Fibroblast of the aortic adventitia (primary cell): ENCODE measurements at regions not wholly inside any gene's neighbourhood (a gene's known extent, or its start where the extent isn't known, plus 50 kb on each side); places are given as distances from the start of the nearest gene placed in this dataset.

ENCODE experiments used
- DNase-seq: peaks from one replicate; pipeline ENCODE4 v3.0.0-alpha.2; 2010; ENCODE audit warnings: low read depth
- H3K4me3 ChIP-seq: 2 replicates; pipeline ENCODE4 v1.5.1; 2011; ENCODE audit warnings: low read depth, mild to moderate bottlenecking, control low read depth, low read length, moderate library complexity
- TF ChIP-seq, protein P1 (sequence below): IDR thresholded peaks from 2 replicates; pipeline ENCODE4 v1.5.1; 2011; ENCODE audit warnings: mild to moderate bottlenecking, low read length, control low read depth, inconsistent platforms; ENCODE audit not compliant: insufficient read depth

DNA sequence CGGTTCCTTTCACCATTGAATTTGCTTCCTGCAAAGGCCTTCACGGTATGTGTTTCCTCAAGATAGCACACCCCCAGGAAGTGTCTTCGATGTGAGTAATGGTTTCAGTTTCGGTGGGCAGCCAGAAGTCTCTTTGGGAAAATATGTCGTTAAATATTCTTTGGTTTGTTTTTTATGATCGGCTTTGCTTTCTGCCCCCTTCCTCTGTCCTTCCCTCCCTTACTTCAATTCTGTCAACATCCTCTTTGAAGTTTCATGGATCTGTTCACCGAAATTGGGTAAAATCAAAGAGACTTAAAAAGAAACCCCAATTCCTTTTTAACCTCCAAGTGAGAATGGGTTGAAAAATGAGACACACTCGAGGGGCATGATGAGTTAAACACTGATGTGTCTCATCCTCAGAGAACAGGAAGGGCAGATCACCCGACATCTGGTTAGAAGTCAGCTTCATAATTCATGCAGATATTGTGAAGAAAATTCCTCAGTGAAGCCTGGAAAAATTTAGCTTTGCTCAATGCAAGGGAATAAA, 170.8 kb upstream of the HABP2 start:
- H3K4me3 ChIP-seq: no peak overlapping the region
- DNase-seq: peak; percentile 48

DNA sequence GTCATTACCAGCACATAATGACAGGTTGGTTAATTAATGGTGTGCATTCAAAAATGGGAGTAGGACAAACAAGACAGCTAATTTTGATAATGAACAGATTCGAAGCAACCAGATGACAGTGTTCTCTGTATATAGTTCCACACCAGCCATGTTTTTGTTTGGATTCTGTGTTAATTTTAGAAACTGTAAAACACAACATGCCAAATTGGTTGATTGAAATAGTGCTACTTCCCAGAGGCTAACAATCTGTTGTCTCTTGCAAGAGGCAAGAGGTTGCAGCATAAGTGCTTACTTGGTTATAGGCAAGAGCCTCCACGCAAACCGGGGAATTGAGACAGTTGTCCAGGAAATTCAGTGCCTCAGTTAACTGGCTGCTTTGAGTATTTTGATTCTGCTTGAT, 170.2 kb upstream of the HABP2 start:
- H3K4me3 ChIP-seq: no peak overlapping the region
- no peak for DNase-seq
- TF ChIP-seq, protein P1, sequence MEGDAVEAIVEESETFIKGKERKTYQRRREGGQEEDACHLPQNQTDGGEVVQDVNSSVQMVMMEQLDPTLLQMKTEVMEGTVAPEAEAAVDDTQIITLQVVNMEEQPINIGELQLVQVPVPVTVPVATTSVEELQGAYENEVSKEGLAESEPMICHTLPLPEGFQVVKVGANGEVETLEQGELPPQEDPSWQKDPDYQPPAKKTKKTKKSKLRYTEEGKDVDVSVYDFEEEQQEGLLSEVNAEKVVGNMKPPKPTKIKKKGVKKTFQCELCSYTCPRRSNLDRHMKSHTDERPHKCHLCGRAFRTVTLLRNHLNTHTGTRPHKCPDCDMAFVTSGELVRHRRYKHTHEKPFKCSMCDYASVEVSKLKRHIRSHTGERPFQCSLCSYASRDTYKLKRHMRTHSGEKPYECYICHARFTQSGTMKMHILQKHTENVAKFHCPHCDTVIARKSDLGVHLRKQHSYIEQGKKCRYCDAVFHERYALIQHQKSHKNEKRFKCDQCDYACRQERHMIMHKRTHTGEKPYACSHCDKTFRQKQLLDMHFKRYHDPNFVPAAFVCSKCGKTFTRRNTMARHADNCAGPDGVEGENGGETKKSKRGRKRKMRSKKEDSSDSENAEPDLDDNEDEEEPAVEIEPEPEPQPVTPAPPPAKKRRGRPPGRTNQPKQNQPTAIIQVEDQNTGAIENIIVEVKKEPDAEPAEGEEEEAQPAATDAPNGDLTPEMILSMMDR: no peak

More for the DNA sequence above, 170.8 kb upstream of the HABP2 start:
- TF ChIP-seq, protein P1: no peak

DNA sequence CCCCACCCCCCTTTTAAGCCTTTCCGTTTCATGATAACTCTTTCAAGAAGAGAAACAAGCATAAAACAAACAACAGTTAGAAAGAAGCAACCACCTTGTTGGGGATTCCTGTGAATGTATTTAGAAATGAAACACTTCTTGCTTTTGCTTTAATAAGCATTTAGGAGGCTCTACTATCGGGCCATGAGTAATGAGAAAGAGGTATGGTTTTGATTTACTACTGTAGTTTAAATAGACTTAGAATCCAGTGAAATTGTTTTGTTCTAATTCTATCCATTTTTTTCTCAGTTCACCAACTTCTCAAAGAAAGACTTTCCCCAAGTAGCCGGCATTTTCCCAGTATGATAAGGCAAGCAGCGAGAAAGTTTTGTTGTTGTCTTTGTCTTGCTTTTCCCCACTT, 168.7 kb upstream of the HABP2 start:
- peak; percentile 6 for DNase-seq
- TF ChIP-seq, protein P1: no peak
- H3K4me3 ChIP-seq: no peak overlapping the region

DNA sequence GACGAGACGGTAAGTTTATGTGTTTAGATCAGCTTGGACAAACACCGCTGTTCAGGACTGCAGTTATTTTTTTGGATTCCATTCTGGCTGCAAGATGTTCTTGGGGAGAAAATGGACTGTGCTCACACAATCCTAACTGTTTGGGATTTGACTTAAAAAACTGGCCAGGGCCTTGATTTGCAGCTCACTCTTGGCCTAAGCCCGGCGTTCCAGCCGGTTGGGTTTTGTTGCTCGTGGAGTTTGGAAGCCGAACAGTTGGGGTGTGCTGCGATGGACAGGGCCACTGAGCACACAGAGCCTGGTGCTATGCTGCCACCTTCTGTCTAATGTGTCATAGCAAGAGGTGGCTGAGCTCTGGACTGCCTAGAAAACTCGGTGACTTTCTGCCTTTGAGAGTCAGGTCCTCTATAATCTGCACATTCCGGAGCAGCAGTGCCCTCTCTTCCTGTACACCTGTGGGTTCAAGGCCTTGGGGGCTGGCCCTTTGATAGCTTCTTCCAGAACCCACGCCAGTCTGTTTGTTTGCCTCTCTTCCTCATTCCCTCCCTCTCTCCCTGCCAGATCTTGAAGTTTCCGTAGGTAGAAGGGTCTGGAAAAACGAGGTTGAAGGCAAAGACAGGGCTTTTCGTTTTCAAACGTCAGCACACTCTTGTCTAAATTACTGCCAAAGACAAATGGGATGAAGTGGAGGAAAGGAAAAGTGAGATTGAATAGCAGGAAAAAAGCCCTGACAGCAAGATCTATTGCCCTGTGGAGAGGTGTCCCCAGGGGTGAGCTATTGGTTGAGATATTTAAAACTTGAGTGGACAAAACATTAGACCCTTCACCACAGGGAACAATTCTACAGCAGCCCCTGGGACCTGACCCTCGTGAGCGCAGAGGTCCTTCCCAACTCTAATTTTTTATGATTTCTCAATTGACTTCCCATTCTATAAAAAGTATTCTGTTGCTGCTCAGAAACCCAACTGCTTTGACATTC, 167.5 kb upstream of the HABP2 start:
- peak overlapping the region; percentile 40 for H3K4me3 ChIP-seq
- DNase-seq: peak; percentile 94
- TF ChIP-seq, protein P1: peak; percentile 87

DNA sequence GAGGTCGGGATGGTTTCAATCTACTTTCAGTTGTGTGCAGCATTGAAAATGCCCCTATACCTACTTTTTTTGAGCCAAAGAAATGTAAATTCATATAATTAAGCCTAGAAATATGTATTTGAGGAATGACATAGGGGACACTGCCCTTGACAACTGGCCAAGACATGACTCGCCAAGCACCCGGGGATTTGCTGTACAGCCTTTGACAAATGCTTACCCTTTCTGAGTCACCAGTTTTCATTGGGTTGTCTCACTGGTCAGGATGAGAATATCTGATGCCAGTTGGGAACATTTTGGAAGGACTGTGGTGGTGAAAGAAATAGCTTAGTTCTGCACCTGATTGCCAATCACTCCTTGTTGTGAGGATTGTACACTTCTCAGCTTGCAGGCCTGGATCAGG, 166.8 kb upstream of the HABP2 start:
- peak overlapping the region; percentile 32 for H3K4me3 ChIP-seq
- TF ChIP-seq, protein P1: no peak
- peak; percentile 34 for DNase-seq

DNA sequence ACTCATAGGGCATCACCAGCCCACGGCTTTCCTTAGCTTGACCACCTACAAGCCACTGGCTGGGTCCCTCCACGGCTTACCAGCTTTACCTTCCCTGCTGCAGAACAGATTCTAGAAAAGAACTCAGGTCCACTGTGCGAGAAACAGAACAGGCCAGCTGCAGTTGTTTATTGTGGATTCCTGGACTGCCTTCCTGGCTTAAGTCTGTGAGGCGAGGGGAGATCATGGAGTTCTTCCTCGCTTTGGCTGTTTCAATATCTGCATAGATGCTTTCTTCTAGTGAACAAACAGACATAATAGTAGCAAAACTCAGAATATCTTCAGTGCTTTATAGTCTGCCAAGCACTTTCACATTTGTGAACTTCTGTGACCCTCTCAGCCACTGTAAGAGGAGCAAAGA, 162.9 kb upstream of the HABP2 start:
- TF ChIP-seq, protein P1: no peak
- DNase-seq: no peak
- no peak overlapping the region for H3K4me3 ChIP-seq
